GM18858 (cell line): ENCODE measurements at regions not wholly inside any gene's neighbourhood (a gene's known extent, or its start where the extent isn't known, plus 50 kb on each side); places are given as distances from the start of the nearest gene placed in this dataset.

Experiments used
- ATAC-seq: cut with Tn5 transposase; IDR thresholded peaks from one replicate; pipeline ENCODE4 v1.9.1; 2021; ENCODE audit not compliant: unreplicated experiment

DNA sequence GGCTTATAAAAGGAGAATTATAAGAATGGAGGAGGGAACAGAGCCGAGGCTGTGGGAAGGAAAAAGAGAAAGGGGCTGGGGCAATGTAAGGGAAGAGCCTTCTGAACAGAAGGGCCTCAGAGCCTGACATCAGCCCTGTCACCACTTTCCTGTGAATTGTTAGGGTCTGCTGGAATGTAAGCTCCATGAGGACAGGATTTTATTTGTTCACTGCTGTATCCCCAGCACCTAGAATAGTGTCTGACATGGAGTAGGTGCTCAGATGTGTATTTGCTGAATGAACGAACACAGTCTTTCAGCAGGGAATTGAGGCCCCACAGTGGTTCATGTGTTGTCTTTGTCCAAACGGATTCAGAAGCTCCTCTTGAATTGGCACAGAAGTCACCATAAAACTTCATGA lies 251.5 kb downstream of the OPA1 start:
- ATAC-seq, result no peak

DNA sequence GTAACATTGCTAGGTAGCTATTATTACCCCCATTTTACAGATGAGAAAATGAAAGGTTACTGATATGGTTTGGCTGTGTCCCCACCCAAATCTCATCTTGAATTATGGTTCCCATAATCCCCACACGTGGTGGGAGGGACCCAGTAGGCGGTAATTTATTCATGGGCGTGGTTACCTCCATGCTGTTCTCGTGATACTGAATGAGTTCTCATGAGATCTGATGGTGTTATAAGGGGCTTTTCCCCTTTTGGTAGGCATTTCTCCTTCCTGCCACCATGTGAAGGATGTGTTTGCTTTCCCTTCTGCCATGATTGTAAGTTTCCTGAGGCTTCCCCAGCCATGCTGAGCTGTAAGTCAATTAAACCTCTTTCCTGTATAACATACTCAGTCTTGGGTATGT lies 252.1 kb downstream of the OPA1 start:
- ATAC-seq, result no peak

DNA sequence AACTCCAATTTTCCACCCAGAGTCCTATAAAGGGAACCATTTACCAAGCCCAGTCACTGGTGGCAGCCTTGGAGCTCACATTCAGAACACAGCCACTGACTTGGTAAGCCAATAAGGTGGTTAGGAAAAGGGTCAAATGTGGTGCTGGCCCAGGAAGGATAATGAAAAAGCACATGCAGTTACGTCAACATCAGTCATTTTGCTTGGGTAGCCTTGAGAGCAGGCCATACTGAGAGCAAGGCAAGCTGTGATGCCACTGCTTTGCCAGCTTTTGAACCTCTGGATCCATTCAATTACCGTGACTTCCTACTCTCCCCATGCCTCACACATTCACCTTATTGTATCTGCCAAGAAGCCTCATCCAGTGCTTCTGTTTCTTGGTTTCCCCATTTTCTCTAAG lies 253.6 kb downstream of the OPA1 start:
- no peak for ATAC-seq

DNA sequence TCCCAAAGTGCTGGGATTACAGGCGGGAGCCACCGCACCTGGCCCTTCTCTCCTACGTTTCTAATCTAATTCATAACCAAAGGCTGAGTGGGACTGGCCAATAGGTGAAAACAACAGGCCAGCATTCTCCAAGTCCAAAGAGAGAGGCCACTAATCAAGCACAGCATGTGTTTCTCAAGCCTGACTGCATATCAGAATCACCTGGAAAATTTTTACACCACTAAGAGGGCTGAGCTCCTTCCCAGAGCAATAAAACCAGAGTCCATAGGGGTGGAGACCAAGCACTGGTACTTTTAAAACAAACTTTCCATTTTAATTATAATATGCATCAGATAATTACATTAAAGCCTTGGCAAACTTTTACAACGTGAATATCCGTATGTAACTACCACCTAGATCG lies 254.4 kb downstream of the OPA1 start:
- no peak for ATAC-seq

DNA sequence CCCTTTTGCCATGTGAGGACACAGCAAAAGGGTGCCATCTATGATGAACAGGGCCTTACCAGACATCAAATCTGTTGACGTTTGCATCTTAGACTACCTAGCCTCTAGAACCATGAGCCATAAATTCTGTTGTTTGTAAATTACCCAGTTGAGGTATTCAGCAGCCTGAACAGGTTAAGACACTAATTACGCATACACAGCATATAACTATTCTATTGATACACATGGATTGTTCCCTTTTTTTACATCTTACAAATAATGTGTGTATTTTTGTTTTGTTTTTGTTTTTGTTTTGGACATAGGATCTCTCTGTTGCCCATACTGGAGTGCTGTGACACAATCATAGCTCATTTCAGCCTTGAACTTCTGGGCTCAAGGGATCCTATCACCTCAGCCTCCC lies 255.5 kb downstream of the OPA1 start:
- ATAC-seq, result no peak

DNA sequence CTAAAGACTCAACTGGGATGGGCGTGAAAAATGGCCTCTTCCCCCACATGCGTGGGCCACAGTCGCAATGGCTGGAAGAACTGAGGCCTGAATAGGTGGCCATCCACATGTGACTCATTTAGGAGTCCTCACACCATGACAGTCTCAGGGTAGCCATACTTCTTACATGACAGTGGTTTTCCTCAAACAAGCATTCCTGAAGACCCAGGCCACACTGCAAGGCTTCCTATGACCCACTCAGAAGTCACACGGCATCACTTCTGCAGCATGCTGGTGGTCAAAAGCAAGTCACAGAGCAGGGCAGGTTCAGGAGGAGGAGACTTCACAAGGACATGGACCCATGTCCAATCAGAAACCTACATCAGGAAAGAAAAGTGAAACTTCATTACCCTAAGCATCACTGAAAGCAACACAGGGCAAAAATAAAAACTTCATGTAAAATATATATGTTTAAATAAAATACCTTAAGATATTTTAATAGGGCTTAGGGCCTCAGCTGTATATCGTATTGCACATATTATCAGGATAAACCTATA lies 257.1 kb downstream of the OPA1 start:
- ATAC-seq, result no peak

DNA sequence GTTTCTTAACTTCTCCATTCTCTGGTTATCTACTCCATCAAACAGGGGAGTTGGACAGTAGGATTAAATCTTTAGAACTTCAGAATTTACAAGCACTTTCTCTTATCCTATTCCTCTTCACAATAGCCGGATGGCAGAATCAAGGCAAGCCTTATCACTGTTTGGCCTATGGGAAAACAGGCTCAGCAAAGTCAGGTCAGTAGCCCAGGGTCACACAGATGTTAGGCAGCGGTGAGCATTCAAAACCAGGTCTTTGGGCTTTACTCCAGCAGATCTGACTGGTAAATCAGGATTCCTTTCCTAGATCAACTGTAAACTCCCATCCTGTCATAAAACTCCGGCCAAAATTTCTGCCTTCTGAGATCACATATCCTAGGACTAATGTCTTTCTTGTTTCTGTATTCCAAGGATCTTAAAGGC lies 258.4 kb downstream of the OPA1 start:
- no peak for ATAC-seq

DNA sequence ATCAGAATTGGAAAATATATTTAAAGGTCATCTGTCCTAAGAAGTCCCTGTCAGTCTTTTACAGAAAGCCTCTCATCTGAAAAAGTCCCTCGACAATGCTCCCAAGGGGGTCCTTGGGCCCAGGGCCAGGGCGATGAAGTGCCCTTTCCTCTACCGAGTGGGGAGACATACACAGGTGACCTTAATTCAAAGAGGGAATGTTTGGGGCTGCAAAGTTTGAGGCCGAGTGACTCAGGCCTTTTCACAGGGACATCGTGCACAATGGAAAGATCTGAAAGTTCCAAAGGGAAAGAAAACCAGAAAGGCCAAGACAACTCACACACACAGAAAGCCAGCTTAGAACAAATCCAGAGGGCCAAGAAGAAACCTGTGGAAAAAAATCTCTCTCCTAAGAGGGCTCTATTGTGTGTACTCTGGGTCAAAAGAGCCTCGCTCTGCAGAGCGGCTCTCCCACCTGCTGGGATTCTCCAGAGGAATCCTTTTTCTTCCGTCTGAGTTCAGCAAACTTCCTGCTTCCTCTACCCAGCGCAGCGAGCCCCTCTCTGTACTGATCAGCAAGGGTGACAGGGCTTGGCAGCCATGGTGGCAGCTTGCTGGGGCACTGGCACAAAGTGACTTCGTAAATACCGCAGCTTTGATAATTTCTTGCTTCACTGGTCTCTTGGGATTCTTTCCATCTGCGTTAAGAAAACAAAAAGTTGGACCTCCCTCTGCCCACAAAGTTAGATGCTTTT lies 259.1 kb downstream of the OPA1 start:
- ATAC-seq, result no peak

DNA sequence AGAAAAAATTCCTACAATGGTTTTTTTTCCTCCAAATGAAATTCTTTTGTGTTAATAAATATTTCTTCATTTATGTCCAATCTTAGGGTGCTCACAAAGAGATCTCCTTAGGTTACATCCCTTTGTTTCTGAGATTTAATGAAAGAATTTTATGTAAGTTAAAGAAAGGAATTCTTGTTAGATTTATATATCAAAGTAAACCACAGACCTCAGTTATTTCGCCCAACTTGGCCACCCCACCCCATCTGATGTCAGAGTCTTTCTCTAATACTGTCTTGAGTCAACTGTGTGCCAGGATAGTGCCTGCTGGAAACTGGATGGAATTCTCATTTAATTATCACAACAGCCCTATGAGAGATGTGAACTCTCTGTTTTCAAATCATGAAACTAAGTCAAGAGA lies 259.9 kb downstream of the OPA1 start:
- ATAC-seq, result no peak

DNA sequence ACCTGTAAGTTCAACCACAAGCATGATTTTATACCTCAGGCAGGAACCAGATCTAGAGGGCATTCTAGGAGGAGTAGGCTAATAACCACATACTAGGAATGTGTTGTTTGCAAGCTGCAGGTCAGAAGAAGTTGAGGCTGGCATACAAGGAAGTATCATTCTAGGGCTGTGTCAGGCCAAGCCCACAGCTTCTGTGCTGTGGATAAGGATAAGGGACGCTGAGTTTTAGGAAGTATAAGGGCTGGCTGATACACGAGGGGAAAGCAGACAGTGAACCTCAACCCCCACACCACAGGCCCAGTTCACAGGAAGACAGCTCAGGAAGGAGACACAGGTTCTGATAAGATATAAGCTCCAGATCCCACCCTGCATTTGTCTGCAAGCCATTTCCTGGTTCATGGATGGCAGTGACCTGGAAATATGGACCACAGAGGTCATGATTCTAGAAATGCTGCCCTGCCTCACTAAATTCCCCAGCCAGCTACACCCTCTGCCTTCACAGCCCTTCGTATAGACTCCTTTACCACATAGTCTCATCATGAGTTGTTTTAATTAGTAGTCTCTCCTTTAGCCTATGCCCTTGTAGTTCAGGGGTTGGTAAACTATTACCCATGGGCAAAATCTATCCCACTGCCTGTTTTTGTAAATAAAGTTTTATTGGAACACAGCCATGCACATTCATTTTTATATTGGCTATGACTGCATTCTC lies 260.7 kb downstream of the OPA1 start:
- no peak for ATAC-seq

DNA sequence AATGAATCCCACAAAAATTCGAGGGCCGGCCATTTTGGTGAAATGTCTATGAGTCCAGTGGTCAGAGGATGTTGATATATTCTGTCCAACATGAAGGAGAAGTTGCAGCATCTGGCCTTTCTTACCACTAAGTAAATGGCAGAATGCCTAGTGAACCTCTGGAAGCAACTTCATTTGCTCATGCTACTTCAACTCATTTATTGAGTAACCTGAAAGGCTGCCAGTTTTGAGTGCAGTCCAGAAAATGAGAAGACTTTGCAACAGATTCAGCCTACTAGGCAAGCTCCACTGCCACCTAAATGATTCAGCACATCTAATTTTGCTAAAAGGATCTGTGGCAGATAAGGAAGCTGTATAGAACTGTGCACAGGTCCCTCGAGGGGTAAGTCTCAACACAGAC lies 265.0 kb downstream of the OPA1 start:
- no peak for ATAC-seq

DNA sequence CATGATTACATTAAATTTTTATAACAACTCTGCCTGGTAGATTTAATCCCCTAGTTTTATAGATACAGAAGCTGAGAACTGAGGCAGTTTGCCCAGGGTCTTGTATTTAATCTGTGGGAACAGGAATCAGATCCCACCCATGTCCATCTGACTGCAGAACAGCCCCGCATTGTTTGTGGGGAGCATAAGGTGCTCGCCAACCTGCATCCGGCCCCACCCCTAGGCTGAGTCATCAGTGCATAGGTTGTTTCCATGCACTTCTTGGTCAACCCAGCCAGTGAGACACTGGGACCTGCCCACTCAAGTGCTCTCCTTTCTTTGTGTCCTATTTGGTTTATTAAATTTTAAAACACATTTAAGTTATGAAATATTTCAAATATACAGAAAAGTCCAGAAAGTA lies 266.2 kb downstream of the OPA1 start:
- no peak for ATAC-seq

DNA sequence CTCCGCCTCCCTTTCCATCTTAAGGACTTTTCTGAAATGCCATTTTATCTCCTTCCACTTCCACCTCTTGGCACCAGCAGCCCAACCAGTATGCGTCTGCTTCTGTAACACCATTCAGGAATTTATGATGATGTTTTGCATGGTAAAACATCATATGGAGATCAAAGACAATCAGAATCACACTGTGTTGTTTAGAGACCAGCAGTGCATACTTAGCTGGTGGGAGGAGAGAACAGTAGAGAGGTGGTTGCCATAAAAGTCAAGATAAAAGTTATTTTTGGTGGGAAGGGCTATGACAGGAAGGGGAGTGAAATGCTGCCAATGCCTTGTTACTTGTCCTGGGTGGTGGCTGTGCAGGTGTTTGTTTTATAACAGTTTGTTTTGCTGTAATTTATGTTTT lies 268.0 kb downstream of the OPA1 start:
- ATAC-seq, result no peak

DNA sequence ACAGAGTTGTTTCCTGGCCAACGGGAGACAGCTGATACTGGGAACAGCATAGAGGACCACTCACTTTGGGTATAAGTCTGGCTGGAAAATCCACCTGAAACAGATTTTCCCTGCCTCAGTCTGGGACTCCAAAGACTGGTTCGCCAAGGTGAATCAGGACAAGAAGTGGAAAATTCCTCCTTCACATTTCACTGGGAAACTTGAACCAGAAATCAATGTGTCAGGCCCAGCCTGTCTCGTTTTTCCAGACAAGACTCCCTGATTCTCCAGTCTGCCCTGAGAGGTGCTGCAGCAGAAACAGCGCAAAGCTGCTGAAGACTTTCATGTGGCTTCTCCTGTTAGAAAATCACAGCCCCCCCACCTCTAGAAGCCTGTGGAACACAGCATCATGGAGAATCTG lies 269.8 kb downstream of the OPA1 start:
- no peak for ATAC-seq

DNA sequence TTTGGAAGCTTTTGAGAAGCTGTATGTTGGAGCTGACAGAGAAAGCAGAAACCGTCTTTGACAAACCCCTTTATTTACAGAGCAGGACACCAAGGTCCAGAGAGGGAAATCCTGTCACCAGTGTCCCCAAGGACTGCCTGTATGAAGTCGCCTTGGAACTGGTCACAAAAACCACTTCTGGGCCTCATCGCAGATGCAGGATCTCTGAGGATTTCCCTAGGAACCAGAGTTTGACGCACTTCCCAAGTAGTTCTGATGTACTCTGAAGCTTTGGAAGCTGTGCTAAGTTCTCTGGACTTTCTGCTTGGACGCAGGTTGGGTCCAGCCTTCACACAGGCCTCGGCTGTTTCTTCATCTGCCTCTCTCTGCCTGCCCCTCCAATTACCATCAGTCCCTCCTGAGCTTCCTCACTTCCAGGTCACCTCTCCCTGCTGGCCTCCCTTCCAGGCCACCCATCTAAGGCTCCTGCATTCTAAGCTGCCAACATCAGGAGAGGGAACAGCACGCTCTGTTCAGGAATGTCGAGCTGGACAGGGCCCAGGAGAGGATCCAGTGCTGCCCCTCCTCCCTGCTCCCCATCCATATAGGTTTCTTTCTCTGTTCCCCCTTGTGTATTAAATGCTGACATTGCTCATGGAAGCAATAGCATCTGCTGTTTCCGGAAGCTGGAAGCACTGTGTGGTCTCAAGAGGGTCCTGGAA lies 270.8 kb downstream of the OPA1 start:
- ATAC-seq, result no peak

DNA sequence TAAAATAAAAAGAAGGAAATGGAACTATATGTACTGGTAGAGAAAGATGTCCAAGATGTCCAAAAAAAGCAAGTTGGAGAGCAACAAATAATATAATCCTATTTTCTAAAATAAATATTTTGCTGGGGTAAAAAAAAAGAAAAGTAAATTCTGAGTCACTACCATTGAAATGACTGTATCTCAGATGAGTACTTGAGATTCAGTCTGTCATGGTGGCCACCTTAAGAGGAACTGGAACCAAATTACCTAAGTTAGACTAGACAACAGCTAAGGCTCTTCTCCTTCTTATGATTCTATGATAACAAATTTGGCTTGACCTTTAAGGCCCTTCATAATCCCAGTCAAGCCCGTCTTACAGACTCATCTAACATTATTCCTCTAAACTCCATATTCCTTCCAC lies 270.6 kb upstream of the HES1 start:
- peak; percentile 93 for ATAC-seq

DNA sequence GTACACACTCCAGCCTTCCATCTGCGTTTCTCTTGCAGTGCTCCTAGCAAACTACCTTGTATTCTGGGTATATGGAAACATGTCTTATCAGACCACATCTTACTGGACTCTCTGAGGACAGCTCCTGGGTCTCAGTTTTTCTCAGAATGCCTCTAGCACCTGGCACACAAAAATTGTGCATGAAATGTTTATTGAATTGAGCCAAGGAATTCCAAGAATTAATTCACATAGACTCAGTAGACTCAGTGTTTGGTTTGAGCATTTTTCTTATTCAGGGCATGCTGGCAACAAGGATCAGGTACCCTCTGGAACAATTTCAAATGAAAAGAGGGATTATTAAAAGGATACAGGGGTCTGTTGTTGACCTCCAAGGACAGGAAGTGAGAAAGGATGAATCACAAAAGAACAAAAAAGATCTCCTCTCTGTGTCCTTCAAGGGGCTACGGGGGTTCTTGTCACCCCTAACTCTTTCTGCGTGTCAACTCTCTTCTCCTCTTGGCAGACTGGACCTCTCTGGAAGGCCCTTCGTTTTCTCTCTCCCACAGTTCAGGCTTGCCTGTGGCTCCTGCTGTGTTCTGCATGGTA lies 270.0 kb upstream of the HES1 start:
- no peak for ATAC-seq

DNA sequence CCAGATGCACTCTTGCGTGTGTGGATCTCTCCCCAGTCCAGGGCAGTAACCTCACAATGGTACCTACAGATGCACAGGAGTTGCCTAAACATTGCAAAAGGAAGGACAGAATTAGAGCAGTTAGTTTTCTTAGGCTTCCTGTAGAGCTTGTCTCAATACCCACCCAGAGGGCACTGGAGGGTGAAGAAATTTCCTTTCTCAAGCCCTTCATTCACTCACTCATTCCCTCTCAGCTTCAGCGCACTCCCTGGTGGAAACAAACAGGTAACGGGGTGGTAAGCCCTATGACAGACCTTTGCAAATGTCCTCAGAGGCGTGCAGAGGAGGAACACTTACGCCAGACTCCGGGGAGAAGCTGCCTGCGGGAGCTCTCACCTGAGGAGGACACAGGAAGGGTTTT lies 267.4 kb upstream of the HES1 start:
- ATAC-seq, result no peak

DNA sequence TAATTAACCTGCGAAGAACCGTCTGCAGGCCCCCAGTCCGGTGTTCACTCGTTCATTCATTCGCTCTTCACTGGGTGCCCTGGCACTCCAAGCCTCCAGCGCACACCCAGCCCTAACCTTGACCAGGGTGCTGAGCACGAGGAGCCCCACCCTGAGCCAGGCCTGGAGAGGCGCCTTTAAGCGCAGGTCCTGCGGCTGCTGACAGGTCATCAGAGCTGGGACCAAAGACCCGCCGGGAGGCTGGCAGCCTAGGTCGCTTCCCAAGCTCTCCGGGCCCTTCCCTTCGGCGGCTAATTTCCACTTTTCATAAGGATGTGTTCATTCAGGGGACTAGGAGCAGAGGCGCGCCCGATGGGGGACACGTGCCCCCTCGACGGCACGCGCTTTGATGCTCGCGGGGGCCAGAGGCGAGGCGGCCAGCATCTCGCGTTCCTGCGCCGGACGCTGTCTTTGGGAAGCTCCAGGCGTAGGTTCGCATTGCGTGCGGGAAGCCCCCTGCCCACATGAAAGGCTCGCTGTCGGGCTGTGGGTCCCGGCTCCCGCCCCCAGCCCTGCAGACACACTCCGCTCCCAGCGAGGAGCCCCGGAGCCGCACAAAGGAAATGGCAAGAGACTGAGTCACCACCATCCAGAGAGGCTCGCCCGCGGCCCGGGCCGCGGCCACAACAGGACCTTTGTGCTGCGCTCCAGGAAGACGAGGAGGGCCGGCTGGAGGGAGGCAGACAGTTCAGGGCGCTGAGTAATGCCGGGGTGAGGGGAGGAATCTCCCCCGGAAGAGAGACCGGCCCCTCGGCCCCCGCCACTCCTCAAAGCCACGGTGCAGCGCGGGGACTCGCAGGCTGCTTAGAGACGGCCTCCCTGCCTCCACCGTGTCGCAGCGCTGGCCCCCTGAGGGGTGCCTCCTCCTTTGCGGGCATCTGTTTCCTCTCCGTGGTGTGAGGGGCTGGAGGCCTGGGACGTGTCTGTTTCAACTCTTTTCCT lies 266.4 kb upstream of the HES1 start:
- no peak for ATAC-seq
